ENCODE measurements at regions not wholly inside any gene's neighbourhood (a gene's known extent, or its start where the extent isn't known, plus 50 kb on each side); places are given as distances from the start of the nearest gene placed in this dataset.
"Not testable (repeated sequence)": the region's sequence is repeated elsewhere in the genome, so short reads cannot be mapped to it uniquely, and the experiment has no call there.

DNA sequence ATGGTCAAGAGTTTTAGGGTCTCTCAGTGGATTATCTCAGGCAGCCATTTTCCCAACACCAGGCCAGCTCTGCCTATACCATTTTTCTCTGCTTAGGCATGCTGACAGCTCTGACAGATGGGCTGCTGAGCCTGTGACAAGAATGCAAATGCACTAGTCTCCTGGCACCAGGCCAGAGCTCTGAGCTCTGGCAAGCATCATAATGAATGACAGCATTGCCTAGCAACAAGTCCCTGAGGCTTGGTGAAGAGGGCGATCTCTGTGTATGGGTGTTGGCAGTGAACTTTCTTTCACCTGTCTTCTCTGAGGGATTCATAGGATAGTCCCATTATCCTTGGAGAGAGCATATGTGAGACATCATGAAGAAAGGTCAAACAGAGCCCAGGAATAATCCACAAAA is 77.9 kb upstream of the TSPY4 start:
- H3K9me3 ChIP-seq, result no peaks in the 10 kb centered on the region
- no peaks in the 10 kb centered on the region for H3K4me1 ChIP-seq
- TF ChIP-seq, protein P1, sequence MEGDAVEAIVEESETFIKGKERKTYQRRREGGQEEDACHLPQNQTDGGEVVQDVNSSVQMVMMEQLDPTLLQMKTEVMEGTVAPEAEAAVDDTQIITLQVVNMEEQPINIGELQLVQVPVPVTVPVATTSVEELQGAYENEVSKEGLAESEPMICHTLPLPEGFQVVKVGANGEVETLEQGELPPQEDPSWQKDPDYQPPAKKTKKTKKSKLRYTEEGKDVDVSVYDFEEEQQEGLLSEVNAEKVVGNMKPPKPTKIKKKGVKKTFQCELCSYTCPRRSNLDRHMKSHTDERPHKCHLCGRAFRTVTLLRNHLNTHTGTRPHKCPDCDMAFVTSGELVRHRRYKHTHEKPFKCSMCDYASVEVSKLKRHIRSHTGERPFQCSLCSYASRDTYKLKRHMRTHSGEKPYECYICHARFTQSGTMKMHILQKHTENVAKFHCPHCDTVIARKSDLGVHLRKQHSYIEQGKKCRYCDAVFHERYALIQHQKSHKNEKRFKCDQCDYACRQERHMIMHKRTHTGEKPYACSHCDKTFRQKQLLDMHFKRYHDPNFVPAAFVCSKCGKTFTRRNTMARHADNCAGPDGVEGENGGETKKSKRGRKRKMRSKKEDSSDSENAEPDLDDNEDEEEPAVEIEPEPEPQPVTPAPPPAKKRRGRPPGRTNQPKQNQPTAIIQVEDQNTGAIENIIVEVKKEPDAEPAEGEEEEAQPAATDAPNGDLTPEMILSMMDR (IDR thresholded peaks at IDR 0.05), result no peak
- no peak for TF ChIP-seq POLR2A (IDR thresholded peaks at IDR 0.05)
- no peaks in the 10 kb centered on the region for H3K36me3 ChIP-seq
- no peak overlapping the region for H3K27ac ChIP-seq
- WGBS, 2 donors, result no CpG with 5 or more reads among the region's 1 CpG
- DNase-seq, result no peak
- H3K27me3 ChIP-seq, result no peaks in the 10 kb centered on the region
- H3K4me3 ChIP-seq, result no peak overlapping the region
- intact Hi-C loops (cut with DNase I), result no loop called here

GRCh38 chrY:9260426-9260825 is 76.8 kb upstream of the TSPY4 start:
- no peak overlapping the region for H3K4me3 ChIP-seq
- no peak overlapping the region for H3K27ac ChIP-seq
- WGBS, 2 donors, result no CpG with 5 or more reads among the region's 4 CpGs
- DNase-seq, result no peak
- intact Hi-C loops (cut with DNase I), result no loop called here
- no peaks in the 10 kb centered on the region for H3K4me1 ChIP-seq
- no peaks in the 10 kb centered on the region for H3K36me3 ChIP-seq
- H3K9me3 ChIP-seq, result no peaks in the 10 kb centered on the region
- TF ChIP-seq, protein P1 (IDR thresholded peaks at IDR 0.05), result no peak
- H3K27me3 ChIP-seq, result no peaks in the 10 kb centered on the region

DNA sequence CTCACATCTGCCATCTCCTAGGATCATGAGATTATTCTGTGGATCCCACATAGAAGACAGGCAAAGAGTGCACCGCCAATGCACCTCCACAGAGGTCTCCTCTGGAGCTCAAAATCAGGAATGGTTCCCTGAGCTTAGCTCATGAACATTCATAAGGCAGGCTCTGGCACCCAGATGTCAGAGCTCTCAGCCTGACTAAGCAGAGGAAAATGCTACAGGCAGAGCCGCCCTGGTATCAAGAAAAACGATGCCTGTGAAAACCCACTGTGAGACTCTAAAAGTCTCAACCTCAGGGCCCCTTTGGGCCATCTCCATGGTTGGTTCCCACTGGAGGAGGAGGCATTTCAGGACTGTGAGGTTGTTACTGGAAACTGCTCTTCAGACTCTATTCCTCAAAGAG is 71.7 kb upstream of the TSPY4 start:
- H3K4me1 ChIP-seq, result no peaks in the 10 kb centered on the region
- H3K36me3 ChIP-seq, result no peaks in the 10 kb centered on the region
- intact Hi-C loops (cut with DNase I), result no loop called here
- no peak overlapping the region for H3K27ac ChIP-seq
- no peaks in the 10 kb centered on the region for H3K27me3 ChIP-seq
- no peak for DNase-seq
- WGBS, 2 donors, result no CpG with 5 or more reads among the region's 3 CpGs
- H3K9me3 ChIP-seq, result no peaks in the 10 kb centered on the region
- no peak for TF ChIP-seq POLR2A (IDR thresholded peaks at IDR 0.05)
- TF ChIP-seq, protein P1 (IDR thresholded peaks at IDR 0.05), result no peak
- H3K4me3 ChIP-seq, result no peak overlapping the region

DNA sequence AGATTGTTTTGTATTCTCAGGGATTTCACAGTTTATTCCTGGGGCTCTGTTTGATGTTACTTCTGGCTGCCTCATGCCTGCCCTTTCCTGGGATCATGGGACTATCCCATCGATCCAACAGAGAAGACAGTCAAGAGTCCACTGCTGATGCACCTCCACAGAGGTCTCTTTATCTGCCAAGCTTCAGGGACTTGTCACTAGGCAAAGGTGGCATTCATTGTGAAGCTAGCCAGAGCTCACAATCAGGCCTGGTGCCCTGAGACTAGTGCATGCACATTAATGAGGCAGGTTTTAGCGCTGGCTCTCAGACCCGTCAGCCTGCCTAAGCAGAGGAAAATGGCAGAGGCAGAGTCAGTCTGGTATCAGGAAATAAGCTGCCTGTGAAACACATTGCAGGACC is 66.9 kb upstream of the TSPY4 start:
- H3K27me3 ChIP-seq; H3K4me3 ChIP-seq; H3K27ac ChIP-seq; H3K36me3 ChIP-seq; DNase-seq; H3K9me3 ChIP-seq; intact Hi-C loops (cut with DNase I); H3K4me1 ChIP-seq: not testable (repeated sequence)
- WGBS, 2 donors, result 93% methylated on average over 3 of the region's 3 CpGs; no CpG with 5 or more reads in 1 of the 2 donors

GRCh38 chrY:9272847-9273246 is 64.4 kb upstream of the TSPY4 start:
- H3K9me3 ChIP-seq; H3K4me3 ChIP-seq; intact Hi-C loops (cut with DNase I); H3K27ac ChIP-seq; DNase-seq; H3K27me3 ChIP-seq; H3K4me1 ChIP-seq; H3K36me3 ChIP-seq: not testable (repeated sequence)
- no CpG with 5 or more reads among the region's 6 CpGs for WGBS, 2 donors

- DNase-seq; H3K4me3 ChIP-seq; H3K27me3 ChIP-seq; intact Hi-C loops (cut with DNase I); H3K9me3 ChIP-seq; H3K27ac ChIP-seq; H3K4me1 ChIP-seq; H3K36me3 ChIP-seq: not testable (repeated sequence)
- WGBS, 2 donors, result 40% methylated on average over 1 of the region's 7 CpGs; no CpG with 5 or more reads in 1 of the 2 donors
Measured at GRCh38 chrY:9278842-9279241, 58.4 kb upstream of the TSPY4 start.

Data from esophagus squamous epithelium (tissue), 5 donors.